NCI-H2081 (cell line): ENCODE measurements at regions not wholly inside any gene's neighbourhood (a gene's known extent, or its start where the extent isn't known, plus 50 kb on each side); places are given as distances from the start of the nearest gene placed in this dataset.

ENCODE experiments used
- DNase-seq, 2 experiments: peaks; one replicate each; lab custom pipeline; 2025; lab: John Stamatoyannopoulos, UW

- DNase-seq: no peak
Observed at GRCh38 chr20:60804240-60804917, 447.7 kb upstream of the CDH4 start.

- DNase-seq: no peak
Observed at GRCh38 chr20:60804918-60805630, 447.0 kb upstream of the CDH4 start.

GRCh38 chr20:60806354-60806753, 445.7 kb upstream of the CDH4 start:
- DNase-seq: no peak

GRCh38 chr20:60806824-60807223, 445.2 kb upstream of the CDH4 start:
- DNase-seq: no peak

GRCh38 chr20:60808003-60808672, 443.9 kb upstream of the CDH4 start:
- no peak for DNase-seq

- no peak for DNase-seq
Observed at GRCh38 chr20:60808701-60809100, 443.4 kb upstream of the CDH4 start.

GRCh38 chr20:60810561-60810960, 441.5 kb upstream of the CDH4 start:
- no peak for DNase-seq

- no peak for DNase-seq
Observed at GRCh38 chr20:60812561-60812960, 439.5 kb upstream of the CDH4 start.

GRCh38 chr20:60813066-60813465, 439.0 kb upstream of the CDH4 start:
- no peak for DNase-seq

- DNase-seq: no peak
Observed at GRCh38 chr20:60815656-60816055, 436.4 kb upstream of the CDH4 start.

- no peak for DNase-seq
Observed at GRCh38 chr20:60816901-60817300, 435.2 kb upstream of the CDH4 start.

GRCh38 chr20:60817891-60818290, 434.2 kb upstream of the CDH4 start:
- DNase-seq: no peak

GRCh38 chr20:60819511-60819910, 432.6 kb upstream of the CDH4 start:
- no peak for DNase-seq

GRCh38 chr20:60820149-60820548, 431.9 kb upstream of the CDH4 start:
- no peak for DNase-seq

GRCh38 chr20:60820918-60821317, 431.1 kb upstream of the CDH4 start:
- no peak for DNase-seq

- DNase-seq: no peak
Observed at GRCh38 chr20:60822699-60823607, 429.1 kb upstream of the CDH4 start.

GRCh38 chr20:60835876-60836275, 416.2 kb upstream of the CDH4 start:
- no peak for DNase-seq

- DNase-seq: no peak
Observed at GRCh38 chr20:60837173-60837770, 414.8 kb upstream of the CDH4 start.

GRCh38 chr20:60838297-60838696, 413.8 kb upstream of the CDH4 start:
- DNase-seq: no peak

GRCh38 chr20:60840971-60841370, 411.1 kb upstream of the CDH4 start:
- no peak for DNase-seq

GRCh38 chr20:60845146-60845545, 406.9 kb upstream of the CDH4 start:
- DNase-seq: no peak
